IMR-90 (cell line): ENCODE measurements at regions not wholly inside any gene's neighbourhood (a gene's known extent, or its start where the extent isn't known, plus 50 kb on each side); places are given as distances from the start of the nearest gene placed in this dataset.

Experiments
- CEBPB ChIP-seq: IDR thresholded peaks from 2 replicates; pipeline ENCODE4 v1.6.1; 2012; ENCODE audit warnings: low read depth, low read length, improper control_type of control experiment
- MAZ ChIP-seq: IDR thresholded peaks from 2 replicates; pipeline ENCODE4 v1.6.1; 2012; ENCODE audit warnings: low read depth, mild to moderate bottlenecking, low read length, improper control_type of control experiment, moderate library complexity, borderline replicate concordance
- MXI1 ChIP-seq: IDR thresholded peaks from 2 replicates; pipeline ENCODE4 v1.6.1; 2012; ENCODE audit warnings: low read depth, mild to moderate bottlenecking, low read length, moderate library complexity, borderline replicate concordance
- NFE2L2 ChIP-seq: fragments of 150-350 bp; IDR thresholded peaks from 2 replicates; pipeline ENCODE4 v1.6.1; 2016; ENCODE audit warnings: low read depth, mild to moderate bottlenecking, low read length
- POLR2A ChIP-seq: IDR thresholded peaks from 2 replicates; pipeline ENCODE4 v1.6.1; 2012; ENCODE audit warnings: mild to moderate bottlenecking, low read depth, low read length
- RAD21 ChIP-seq: IDR thresholded peaks from 2 replicates; pipeline ENCODE4 v1.6.1; 2012; ENCODE audit warnings: low read length, improper control_type of control experiment
- RFX5 ChIP-seq: IDR thresholded peaks from 2 replicates; pipeline ENCODE4 v1.8.0; 2012; ENCODE audit warnings: low read depth, mild to moderate bottlenecking, low read length, moderate library complexity
- SMC3 ChIP-seq: fragments of 150-350 bp; IDR thresholded peaks from 2 replicates; pipeline ENCODE4 v1.6.1; 2016; ENCODE audit warnings: low read depth, mild to moderate bottlenecking, antibody characterized with exemption, low read length, moderate library complexity
- TF ChIP-seq, protein P1 (sequence below): conservative IDR thresholded peaks from 2 replicates; pipeline ENCODE4 v1.5.1; 2012; ENCODE audit warnings: mild to moderate bottlenecking, low read depth, low read length, improper control_type of control experiment
- TF ChIP-seq, protein P2 (sequence below): fragments of 150-350 bp; IDR thresholded peaks from 2 replicates; pipeline ENCODE4 v1.6.1; 2017; ENCODE audit warnings: mild to moderate bottlenecking, antibody characterized with exemption, low read length, low read depth
- TF ChIP-seq, protein P3 (sequence below): fragments of 150-350 bp; IDR thresholded peaks from 2 replicates; pipeline ENCODE4 v1.6.1; 2016; ENCODE audit warnings: low read depth, mild to moderate bottlenecking, low read length, moderate library complexity, borderline replicate concordance

DNA sequence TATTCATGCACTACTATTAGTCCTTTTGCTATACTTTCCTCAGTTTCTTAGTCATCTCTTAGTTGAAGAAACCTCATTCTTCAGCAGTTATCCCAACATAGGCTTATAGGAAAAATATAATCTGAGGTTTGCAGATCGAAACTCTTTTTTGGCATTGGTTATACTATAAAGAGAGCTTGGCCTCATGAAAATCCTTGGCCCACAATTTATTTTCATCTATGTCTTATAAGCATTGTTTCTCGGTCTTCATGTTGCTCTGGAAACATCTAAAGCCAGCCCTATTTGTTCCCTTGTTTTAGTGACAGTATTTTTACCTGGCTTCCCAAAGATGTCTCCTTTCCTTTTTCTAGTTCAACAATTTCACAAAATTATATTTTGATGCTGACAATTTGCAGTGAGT lies 345.1 kb upstream of the PRKCQ start:
- TF ChIP-seq, protein P1, sequence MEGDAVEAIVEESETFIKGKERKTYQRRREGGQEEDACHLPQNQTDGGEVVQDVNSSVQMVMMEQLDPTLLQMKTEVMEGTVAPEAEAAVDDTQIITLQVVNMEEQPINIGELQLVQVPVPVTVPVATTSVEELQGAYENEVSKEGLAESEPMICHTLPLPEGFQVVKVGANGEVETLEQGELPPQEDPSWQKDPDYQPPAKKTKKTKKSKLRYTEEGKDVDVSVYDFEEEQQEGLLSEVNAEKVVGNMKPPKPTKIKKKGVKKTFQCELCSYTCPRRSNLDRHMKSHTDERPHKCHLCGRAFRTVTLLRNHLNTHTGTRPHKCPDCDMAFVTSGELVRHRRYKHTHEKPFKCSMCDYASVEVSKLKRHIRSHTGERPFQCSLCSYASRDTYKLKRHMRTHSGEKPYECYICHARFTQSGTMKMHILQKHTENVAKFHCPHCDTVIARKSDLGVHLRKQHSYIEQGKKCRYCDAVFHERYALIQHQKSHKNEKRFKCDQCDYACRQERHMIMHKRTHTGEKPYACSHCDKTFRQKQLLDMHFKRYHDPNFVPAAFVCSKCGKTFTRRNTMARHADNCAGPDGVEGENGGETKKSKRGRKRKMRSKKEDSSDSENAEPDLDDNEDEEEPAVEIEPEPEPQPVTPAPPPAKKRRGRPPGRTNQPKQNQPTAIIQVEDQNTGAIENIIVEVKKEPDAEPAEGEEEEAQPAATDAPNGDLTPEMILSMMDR: no peak
- TF ChIP-seq MAZ (no peak), RFX5 (no peak), CEBPB (no peak), NFE2L2 (no peak), POLR2A (no peak), MXI1 (no peak), SMC3 (no peak), RAD21 (no peak)
- TF ChIP-seq, protein P2, sequence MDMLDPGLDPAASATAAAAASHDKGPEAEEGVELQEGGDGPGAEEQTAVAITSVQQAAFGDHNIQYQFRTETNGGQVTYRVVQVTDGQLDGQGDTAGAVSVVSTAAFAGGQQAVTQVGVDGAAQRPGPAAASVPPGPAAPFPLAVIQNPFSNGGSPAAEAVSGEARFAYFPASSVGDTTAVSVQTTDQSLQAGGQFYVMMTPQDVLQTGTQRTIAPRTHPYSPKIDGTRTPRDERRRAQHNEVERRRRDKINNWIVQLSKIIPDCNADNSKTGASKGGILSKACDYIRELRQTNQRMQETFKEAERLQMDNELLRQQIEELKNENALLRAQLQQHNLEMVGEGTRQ: no peak
- TF ChIP-seq, protein P3, sequence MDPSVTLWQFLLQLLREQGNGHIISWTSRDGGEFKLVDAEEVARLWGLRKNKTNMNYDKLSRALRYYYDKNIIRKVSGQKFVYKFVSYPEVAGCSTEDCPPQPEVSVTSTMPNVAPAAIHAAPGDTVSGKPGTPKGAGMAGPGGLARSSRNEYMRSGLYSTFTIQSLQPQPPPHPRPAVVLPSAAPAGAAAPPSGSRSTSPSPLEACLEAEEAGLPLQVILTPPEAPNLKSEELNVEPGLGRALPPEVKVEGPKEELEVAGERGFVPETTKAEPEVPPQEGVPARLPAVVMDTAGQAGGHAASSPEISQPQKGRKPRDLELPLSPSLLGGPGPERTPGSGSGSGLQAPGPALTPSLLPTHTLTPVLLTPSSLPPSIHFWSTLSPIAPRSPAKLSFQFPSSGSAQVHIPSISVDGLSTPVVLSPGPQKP: no peak
